Activated gamma-delta T cell treated with anti-CD3 and anti-CD28 coated beads, Interleukin-2, amount 50 U/mL, for 16 hours (primary cell): ENCODE measurements at regions not wholly inside any gene's neighbourhood (a gene's known extent, or its start where the extent isn't known, plus 50 kb on each side); places are given as distances from the start of the nearest gene placed in this dataset.
"Not testable (repeated sequence)": the region's sequence is repeated elsewhere in the genome, so short reads cannot be mapped to it uniquely, and the experiment has no call there.

ENCODE experiments used
- DNase-seq: peaks from one replicate; pipeline ENCODE4 v3.0.0-alpha.2; 2020; ENCODE audit warnings: low read depth

DNA sequence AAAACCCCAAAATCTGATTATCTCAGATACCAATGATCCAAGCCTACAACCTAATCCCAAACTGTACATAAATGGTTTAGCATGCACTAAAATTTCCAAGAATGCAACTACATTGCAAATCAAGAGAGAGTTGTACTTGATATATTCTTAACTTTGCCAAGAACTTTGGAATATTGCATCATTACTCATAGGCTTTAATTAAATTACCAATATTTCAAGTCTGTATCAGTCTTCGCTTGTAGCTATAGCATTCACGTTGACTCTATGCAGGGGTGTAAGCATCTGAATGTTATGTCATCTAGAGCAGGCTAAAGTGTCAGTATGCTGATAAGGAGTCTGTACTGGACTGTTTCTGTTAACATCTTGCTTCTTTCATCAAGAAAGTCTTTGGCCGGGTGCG is 56.3 kb downstream of the FOXI3 start:
- no peak for DNase-seq

DNA sequence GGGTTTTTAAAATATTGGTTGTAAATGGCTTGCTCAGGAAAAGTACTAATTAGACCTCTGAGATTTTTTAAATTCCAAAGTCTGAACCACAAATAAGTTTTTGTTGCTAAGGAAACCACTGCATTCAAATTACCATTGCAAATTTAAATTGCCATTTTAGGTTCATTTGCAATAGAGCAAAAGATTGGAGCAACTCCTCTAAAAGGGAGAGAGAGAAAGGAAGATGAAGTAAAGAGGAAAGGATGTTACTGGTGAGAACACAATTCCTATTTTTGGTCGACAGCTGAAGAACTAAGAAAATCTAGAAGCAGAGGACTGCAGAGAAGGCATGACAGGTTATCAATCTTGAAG is 74.9 kb downstream of the FOXI3 start:
- DNase-seq, result no peak

DNA sequence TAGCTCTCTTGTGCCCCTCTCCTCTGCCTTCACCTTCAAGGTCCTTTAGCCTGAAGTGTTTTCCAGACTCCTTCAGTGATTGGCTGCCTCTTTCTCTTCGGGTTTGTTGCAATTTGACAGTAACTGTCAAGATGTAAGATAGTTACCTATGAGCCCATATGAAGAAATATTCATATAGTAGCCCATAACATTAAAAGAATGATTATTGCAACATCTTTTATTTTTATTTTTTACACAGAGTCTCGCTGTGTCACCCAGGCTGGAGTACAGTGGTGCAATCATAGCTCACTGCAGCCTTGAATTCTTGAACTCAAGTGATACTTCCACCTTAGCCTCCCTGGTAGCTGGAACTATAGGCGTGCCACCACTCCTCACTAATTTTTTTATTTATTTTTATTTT is 80.5 kb downstream of the FOXI3 start:
- DNase-seq, result no peak

DNA sequence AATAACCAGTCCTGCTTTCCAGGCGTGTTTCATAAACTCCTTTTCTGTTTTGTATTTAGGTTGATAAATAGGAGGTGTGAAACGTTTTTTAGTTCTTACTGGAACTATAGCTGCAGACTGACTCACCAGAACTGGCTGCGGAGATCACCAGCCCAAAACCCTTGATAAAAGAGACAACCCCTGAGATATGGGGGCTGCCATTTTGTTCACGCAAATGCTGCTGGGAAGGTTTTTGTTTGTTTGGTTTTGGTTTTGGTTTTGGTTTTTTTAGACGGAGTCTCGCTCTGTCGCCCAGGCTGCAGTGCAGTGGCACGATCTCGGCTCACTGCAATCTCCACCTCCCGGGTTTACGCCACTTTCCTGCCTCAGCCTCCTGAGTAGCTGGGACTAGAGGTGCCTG is 87.1 kb downstream of the FOXI3 start:
- DNase-seq, result not testable (repeated sequence)

DNA sequence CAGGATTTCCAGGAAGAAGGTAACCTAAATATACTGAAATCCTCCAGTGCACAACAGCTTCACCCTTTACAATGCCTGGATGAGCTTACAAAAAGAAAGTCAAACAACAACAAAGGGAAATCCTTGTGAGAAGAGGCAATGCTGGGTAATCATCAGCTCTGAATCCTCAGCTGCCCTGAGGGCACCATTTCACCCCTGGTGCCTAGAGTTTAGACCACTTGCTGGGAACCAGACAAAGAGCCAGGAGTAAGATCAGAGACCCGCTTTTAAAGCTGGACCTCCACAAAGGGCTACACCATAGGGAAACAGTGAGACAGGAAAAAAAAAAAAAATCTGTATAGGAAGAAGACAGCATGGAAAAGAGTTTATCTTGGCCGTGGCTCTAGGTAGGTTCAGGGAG is 97.0 kb downstream of the FOXI3 start:
- no peak for DNase-seq

DNA sequence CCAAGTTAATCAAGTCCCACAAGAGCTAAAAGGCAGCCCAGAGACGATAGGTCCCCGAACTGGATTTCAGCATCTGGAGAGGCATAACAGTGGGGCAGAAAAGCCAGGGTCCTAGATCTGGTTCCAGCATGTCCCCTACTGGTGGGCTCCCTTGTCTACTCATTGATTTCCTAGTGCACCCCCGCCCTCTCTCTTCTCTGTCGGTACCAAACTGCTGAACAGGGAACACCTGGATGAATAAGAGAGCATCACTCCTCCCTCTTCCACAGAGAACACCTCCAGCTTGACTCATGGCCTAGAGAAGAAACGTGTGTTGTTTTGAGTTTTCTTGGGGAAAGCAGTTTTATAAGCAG is 101.3 kb downstream of the FOXI3 start:
- DNase-seq, result no peak

DNA sequence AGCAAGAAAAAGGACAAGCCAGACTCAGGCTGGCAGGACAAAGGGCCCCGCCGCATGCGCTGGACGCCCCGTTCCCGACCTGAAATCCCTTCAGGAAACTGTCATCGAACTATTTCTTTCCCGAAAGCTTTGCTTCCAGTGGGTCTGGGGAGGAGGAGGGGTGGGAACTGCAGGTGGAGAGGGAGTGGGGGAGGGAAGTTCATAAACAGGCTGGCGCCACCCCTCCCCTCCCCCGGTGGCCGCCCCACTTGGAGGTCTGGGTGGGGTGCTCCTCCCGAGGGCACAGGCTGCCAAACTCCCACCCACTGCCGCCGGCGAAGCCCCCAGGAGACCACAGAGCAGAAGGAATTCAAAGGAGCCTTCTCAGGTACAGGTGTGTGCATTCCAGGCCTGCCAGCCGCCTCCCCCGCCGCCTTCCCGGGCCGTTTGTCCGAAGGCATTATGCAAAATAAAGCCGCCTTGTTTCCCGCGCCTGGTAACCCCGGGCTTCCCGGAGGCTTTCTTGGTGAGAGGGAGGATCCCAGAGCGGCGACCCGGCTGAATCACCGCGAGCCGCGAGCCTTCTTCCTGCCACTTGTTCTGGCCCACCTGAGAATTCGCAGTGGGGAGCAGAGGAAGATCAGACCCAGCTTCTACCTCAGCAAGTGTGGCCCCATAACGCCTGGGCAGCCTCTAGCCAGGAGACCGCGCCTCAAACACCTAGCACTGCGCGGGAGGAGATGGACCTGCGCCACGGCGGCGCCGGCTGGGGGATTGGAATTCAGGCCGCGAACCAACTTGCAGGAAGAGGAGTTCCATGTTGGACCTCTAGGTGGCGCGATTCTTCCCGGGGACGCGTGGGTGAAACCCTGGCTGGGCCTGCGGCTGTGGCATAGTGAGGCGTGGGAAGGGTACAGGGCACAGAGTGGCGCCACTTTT is 101.9 kb downstream of the FOXI3 start:
- peak; percentile 9 for DNase-seq

DNA sequence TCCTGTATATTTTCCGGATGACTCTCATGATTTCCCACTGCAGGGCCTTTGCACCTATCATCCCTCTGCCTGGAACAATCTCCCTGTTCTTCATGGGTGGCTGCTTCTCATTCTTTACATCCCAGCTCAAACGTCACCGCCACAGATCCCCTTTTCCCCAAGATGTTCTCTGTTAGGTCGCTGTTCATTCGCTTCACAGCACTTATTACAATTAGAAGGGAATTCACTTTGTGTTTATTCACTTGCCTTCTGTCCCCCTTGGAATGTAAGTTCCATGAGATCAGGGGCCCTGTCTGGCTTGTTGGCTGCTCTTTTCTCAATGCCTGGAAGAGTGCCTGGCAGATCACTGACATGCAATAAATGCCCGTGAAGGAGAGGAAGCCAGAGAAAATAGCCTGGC is 106.7 kb downstream of the FOXI3 start:
- no peak for DNase-seq

DNA sequence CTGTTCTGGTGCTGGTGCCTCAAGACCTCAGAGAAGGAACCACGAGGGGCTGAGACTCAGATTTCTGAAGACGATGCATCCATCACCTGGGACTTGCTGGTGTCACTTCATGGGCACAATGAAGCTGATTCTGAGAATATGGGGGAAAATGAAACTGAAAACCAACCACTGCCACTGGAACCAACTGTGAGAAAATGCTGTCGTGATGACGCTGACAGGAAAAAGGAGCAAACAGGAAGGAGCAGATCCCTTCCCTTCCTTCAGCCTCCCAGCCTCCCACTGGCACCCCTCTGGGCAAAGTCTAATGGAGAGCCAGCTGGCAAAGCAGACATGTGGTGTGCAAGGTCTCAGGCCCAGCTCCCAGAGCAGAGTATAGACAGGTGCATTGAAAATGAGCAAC is 109.7 kb downstream of the FOXI3 start:
- no peak for DNase-seq

DNA sequence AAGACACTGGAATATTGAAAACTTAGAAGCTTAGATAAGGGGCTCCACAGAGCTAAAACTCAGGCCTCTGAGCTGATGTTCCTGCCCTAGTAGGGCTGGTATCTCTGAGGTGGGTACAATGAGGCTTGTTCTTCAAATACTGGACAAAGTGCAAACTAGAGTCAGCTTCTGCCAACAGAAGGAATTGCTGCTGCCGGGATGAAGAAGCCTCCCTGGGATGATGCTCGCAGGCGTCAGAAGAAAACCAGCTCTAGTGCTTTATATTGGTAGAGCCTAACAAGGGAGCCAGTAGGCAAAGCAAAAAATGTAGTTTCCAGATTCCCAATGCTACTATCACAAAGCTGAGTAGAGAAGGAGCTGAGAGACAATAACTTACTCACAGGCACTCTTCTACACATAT is 118.1 kb downstream of the FOXI3 start:
- DNase-seq, result no peak

DNA sequence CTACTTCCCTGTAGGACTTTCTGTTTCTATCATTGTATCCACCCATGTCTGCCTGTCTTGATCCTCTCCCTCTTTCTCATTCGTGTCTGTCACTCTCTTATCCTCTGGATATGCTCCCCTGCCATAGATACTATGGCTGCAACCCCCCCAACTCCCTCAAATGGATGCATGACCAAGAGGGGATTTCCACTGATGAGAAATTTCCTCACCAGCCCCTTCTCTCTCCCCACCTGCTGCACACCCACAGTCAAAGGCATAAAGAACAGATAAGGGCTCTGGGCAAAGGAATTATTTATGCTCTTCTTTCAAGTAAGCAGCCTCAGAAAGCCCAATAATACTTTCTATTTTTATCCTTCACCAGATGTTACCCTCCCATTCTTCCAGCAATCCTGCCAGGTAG is 121.3 kb downstream of the FOXI3 start:
- DNase-seq, result no peak

DNA sequence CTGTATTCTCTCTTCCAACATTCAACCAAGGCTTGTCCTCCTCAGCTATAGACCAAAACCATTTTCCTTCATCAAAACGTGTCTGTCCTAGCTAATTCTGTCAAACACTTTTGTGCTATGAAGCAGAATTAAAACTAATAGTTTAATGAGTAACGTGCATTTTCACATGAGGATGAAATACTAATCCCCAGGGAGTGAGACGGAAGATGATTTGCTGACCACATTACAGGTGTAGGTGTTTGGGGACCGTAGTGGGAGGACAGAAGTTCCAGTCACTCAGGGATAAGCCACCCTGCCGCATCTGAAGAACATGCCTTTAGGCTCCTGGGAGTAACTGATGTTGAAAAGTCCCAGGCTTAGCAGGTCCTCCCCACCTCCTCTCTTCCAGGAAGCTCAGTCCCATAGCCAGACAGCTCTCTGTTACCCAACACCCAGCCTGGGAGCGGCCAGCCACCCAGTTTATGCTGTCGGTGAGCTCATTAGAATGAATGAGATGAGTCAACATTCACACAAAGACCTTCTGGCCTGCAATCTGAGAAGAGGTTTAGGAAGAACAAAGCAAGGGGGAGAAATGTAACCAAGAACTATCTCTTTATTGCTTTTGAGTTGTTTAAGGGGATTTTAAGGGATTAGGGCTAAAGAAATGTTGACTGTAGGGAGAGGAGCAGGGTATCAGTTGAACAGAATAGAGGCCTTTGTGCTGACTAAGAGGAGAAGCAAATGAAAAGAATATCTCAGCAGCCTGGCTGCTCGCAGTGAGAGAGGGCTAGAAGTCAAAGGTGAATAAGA is 122.5 kb downstream of the FOXI3 start:
- DNase-seq, result no peak

DNA sequence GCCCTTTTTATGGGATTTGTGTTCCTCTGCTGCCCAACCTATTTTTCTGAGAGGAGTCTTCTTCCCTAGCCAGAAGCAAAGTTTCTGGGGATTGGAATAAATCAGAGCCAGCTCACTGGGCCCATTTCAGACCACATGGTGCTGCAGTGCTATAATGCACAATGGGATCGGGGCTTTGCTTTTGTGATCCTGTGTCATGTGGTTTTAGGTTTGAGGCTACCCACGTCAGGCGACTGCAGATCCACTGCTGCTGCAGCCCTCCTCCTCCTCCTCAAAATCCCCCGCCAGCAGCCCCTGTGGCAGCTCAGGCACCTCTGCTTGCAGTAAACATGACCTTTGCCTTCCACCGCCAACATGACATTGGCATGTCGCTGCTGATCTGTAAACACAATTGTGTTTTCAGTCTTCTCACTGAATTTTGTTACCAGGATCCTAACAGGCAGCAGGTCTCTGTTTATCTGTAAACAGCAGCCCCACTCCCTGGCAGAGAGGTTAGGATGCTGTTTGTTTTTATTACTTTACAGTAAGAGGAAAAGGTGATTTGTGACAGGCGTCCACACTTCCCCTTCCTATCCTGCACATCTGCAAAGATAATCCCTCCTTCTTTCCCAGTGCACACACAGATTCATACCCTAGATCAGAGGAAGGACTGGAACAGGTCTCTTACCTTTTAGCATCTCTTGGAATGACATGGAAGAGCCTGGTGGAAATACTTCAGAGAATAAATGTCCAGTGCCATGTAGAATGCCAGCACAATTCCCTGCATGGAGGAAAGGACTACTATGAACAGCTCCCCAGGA is 130.8 kb downstream of the FOXI3 start:
- no peak for DNase-seq

DNA sequence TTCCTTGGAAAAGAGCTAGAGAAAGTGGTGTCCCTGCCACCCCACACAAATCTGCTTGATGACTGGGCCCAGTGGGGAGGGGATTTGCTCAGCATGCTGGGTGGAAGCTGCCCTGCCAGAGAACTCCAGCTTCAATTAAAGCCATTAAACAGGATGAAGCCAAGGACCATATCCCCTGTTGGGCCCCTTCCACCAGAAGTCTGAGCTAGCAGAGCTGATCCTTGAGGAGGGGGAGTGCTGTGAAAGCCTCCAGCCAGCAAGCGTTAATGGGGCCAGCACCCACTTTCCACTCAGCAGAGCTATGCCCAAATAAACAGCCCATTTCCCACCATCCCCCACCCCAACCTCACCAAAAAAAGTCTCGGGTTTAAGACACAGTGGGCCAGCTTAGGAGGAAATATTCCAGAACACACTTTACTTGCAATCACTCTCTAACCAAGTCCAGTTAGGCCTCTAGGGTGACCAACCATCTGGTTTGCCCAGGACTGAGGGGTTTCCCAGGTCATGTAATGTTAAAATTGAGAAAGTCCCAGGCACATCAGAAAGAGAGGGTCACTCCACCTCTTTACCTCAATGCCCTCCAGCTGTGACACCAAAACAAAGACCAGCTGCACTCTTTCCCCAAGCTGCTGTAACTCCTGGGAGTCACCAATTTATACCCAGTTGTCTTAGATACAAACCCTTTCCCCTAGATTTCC is 132.3 kb downstream of the FOXI3 start:
- DNase-seq, result no peak

DNA sequence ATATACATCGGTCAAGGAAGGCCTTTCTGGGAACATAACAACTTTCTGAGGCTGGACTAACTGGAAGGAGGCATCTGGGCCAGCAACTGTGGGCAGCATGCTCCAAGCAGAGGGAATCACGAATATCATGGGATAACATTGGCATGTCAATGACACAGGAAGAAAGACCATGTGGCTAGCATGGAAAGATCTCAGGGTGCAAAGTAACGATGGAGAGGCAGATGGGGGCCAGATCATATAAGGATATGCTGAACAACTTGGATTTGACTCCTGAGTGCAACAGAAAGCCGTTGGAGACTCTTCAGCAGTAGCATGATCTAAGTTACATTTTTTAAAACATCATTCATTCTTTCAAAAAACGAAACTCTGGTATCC is 133.6 kb downstream of the FOXI3 start:
- no peak for DNase-seq

DNA sequence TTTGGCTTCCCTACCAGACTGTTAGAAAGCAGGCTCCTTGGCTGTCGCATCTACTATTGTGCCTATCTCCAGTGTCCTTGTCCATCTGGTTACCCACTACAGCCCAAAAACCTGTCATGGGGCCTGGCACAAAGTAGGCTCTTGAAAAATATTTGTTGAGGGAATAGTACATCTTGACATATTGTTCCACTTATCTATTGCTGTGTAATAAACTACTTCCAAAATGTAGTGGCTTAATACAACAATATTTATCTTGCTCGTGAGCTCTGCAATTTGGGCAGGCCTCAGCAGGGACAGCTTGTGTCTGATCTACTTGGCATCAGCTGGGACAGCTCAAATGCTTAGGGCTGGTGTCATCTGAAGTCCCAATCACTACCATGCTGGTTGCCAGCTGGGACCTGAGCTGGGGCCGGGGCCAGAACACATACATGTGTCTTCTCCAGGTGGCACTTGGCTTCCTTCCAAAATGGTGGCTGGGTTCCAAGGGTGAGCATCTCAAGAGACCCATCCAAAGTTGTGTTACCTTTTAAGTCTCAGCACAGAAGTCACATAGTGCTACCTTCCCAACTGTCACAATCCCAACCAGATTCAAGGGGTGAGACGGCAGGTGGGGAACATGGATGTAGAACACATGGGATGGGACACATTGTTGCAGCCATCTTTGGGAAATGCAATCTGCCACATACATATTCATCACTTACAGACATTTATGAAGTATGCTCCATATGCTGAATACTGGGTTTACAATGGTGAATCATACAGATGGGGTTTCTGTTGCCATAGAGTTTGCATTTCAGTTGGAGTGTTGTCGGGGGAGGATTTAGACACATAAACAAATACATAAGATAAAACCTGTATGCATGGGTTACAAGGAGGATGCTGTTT is 134.2 kb downstream of the FOXI3 start:
- DNase-seq, result no peak

DNA sequence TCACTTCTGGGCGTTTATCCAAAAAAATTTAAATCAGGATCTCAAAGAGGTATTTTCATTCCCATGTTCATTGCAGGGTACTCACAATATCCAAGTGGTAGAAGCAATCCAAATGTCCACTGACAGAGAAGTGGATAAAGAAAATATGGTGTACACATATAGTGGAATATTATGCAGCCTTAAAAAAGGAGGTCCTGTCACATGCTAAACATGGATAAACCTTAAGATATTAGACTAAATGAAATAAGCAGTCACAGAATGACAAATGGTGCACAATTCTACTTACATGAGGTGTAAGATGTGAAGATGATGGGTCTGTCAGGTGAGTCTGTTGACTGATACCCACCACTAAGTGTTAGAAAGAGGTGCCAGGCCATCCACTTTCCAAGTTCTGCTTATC is 140.6 kb downstream of the THNSL2 start:
- no peak for DNase-seq

DNA sequence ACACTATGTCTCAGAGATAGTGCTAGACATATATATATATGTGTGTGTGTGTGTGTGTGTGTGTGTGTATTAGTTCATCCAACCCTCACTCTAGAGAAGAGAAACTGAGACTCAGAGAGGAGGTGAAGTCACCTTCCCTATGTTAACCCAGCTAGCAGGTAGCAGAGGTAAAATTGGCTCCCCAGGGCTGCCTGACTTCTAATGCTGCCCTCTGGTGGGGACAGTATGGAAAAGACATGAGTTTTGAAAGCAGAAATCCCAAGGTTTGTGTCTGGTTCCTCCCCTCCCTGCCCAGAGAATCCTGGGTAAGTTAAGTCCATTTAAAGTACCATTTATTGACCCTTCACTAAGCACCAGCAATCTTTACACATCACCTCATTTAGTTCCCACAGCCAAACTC is 137.7 kb downstream of the THNSL2 start:
- no peak for DNase-seq

DNA sequence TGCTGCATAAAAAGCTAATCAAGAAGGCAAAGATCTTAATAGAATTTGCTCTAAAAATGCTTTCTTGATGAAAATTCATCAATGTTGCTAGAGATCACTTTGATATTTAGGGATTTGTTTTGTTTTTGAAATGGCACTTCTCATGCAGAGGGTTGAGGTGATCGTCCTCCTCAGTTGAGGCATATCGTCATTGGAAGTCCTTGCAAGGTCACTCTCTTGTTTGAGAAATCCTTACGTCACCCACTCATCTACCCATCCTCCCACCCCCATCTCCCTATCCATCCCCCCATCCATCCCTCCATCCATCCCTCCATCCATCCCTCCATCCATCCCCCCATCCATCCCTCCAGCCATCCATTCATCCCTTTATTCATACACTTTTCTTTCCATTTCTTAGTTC is 133.7 kb downstream of the THNSL2 start:
- no peak for DNase-seq

DNA sequence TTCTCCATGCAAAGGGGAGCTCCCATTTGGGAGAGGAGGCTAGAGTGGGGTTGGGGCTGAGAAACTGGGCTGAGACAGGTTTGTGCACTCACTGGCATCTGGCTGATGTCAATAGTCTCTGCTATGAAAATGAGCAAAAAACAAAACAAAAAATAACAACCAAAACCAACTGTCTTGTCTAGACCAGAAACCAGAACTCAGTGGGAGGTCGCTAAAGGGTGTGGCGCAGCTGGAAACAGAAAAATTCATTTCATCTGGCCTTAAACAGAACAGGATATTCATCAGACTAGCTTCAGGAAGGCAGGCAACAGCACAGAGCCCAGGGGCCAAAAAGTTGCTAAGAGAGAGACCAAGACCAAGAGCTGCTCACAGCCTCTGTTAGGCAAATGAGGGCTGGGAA is 126.1 kb downstream of the THNSL2 start:
- DNase-seq, result no peak

DNA sequence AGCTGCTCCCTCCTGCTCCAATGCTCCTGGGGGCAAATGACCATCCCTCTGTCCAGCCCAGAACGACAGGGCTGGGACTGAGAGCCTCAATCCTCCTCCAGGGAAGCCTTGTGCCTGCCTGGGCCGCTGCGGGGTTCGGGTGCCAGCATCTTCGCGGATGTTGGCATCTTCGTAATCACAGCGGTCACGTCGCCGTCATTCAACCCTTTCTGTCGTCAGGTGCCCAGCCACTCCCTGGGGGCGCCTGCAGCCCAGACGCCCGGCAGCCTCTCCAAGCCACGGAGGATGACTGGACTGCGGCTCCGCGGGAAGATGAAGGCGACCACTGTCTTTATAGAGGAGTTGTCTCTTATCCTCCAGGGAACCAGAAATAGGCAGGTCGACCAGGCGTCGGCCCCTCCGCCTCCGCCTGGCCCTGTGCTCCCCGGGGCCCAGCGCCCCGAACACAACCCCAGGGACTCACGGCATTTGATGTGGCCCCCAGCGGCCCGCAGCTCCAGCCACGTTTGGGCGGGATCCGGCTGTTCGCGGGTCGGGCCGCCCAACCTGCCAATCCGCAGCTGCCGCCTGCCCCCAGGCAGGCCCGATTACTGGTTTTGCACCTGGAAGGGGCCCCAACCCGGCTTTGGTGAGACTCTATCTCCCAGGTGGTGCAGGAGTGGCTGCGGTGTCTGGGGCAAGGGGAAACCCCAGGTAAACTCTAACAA is 113.9 kb downstream of the THNSL2 start:
- no peak for DNase-seq
